ENCODE measurements at regions not wholly inside any gene's neighbourhood (a gene's known extent, or its start where the extent isn't known, plus 50 kb on each side); places are given as distances from the start of the nearest gene placed in this dataset.

GRCh38 chr4:127445471-127445870 lies 187.3 kb upstream of the INTU start:
- TF ChIP-seq JUN (IDR thresholded peaks at IDR 0.05; ENCODE audit: borderline replicate concordance, insufficient read depth, insufficient read length, low read depth) (no peak), CTCF (IDR thresholded peaks at IDR 0.05; ENCODE audit: extremely low read depth in 1 of 2, insufficient read depth in 1 of 2, low read depth in 1 of 2, low read length in 2 of 2) (no peak), POLR2AphosphoS5 (IDR thresholded peaks at IDR 0.05; ENCODE audit: insufficient read depth, low read depth, low read length) (no peak), POLR2A (IDR thresholded peaks at IDR 0.05; ENCODE audit: low read depth, low read length) (no peak), GATA2 (IDR thresholded peaks at IDR 0.05; ENCODE audit: insufficient read depth, insufficient read length, low read depth, low read length) (no peak), MYC (IDR thresholded peaks at IDR 0.05; ENCODE audit: low read depth, low read length) (no peak), FOS (IDR thresholded peaks at IDR 0.05; ENCODE audit: borderline replicate concordance, insufficient read depth, low read length) (no peak), EZH2 (IDR thresholded peaks at IDR 0.05; ENCODE audit: borderline replicate concordance, low read depth, low read length, severe bottlenecking) (no peak), MAX (IDR thresholded peaks at IDR 0.05; ENCODE audit: insufficient read depth, insufficient read length) (no peak)
- Histone ChIP-seq H3K9me3 (replicated peaks; ENCODE audit: control insufficient read depth, insufficient read depth, low read length) (no peaks in the 10 kb centered on the region), H3K27me3 (ENCODE audit: control insufficient read depth in 2 of 2, insufficient read depth in 2 of 2, low read length in 2 of 2) (no peaks in the 10 kb centered on the region), H3K4me1 (ENCODE audit: control insufficient read depth, extremely low read depth, insufficient read depth, low read length) (no peaks in the 10 kb centered on the region), H3K79me2 (ENCODE audit: control insufficient read depth, insufficient read depth, low read length) (no peaks in the 10 kb centered on the region), H3K4me3 (replicated peaks in 1 of 3; ENCODE audit: insufficient read depth in 1 of 3, low read depth in 1 of 3, low read length in 3 of 3) (no peak overlapping the region), H3K4me2 (ENCODE audit: insufficient read depth, low read length) (no peak overlapping the region), H3K36me3 (ENCODE audit: control insufficient read depth in 2 of 2, extremely low read depth in 1 of 2, insufficient read depth in 2 of 2, low read length in 2 of 2) (no peaks in the 10 kb centered on the region), H3K9me1 (replicated peaks; ENCODE audit: control insufficient read depth, extremely low read depth, insufficient read depth, low read length) (no peaks in the 10 kb centered on the region), H3K27ac (ENCODE audit: insufficient read depth, low read depth, low read length) (no peak overlapping the region), H4K20me1 (replicated peaks; ENCODE audit: control insufficient read depth, extremely low read depth, insufficient read depth, low read length) (no peaks in the 10 kb centered on the region), H2AFZ (ENCODE audit: low read depth, low read length) (no peak overlapping the region), H3K9ac (replicated peaks; ENCODE audit: extremely low read depth, insufficient read depth, low read length) (no peak overlapping the region)
- dilution Hi-C loops (cut with MboI; ENCODE audit: extremely low pct_ligation_motif_present, low sequenced_read_pairs) (no loop called here), intact Hi-C loops (cut with micrococcal nuclease) (no loop called here)
- FAIRE-seq = no peak
- POLR2A ChIA-PET = no interaction called here
- DNase-seq (ENCODE audit: low read depth, low spot score) = no peak
- CTCF ChIA-PET = no interaction called here
- no TSS peak for BruUV-seq (replicated peaks)
